Brain microvascular endothelial cell (primary cell): ENCODE measurements at regions not wholly inside any gene's neighbourhood (a gene's known extent, or its start where the extent isn't known, plus 50 kb on each side); places are given as distances from the start of the nearest gene placed in this dataset.

Source experiments
- DNase-seq: peaks from one replicate; pipeline ENCODE4 v3.0.0-alpha.2; 2020
- H3K27ac ChIP-seq: fragments of 250-450 bp; sonication (Bioruptor Pico); 2 replicates; pipeline ENCODE4 v1.5.1; 2020; ENCODE audit warnings: mild to moderate bottlenecking, moderate library complexity
- H3K27me3 ChIP-seq: fragments of 250-450 bp; sonication (Bioruptor Pico); replicated peaks from 2 replicates; pipeline ENCODE4 v1.5.1; 2020; ENCODE audit warnings: mild to moderate bottlenecking
- H3K36me3 ChIP-seq: fragments of 250-450 bp; sonication (Bioruptor Pico); replicated peaks from 2 replicates; pipeline ENCODE4 v1.5.1; 2020; ENCODE audit warnings: mild to moderate bottlenecking
- H3K4me3 ChIP-seq: 2 replicates; pipeline ENCODE4 v1.5.1; 2011; ENCODE audit warnings: low read depth, mild to moderate bottlenecking, control low read depth, low read length, moderate library complexity
- CTCF ChIP-seq: IDR thresholded peaks from 2 replicates; pipeline ENCODE4 v1.5.1; 2011; ENCODE audit warnings: low read depth, mild to moderate bottlenecking, moderate library complexity, low read length, control low read depth, inconsistent platforms; ENCODE audit errors: missing control alignments
- in situ Hi-C: cut with HindIII; loops from 2 replicates; pipeline ENCODE4 v1.10.0; 2017; ENCODE audit warnings: low sequenced_read_pairs, low pct_ligation_motif_present

- H3K4me3 ChIP-seq, result no peak overlapping the region
- DNase-seq, result no peak
- no peaks in the 10 kb centered on the region for H3K36me3 ChIP-seq
- no peak for TF ChIP-seq CTCF
- no peak overlapping the region for H3K27ac ChIP-seq
- in situ Hi-C loops, result no loop called here
- H3K27me3 ChIP-seq, result no peaks in the 10 kb centered on the region
These were observed 782.0 kb downstream of the MCTP2 start for GRCh38 chr15:95013381-95013780.

GRCh38 chr15:95016511-95017229, 785.3 kb downstream of the MCTP2 start:
- TF ChIP-seq CTCF, result no peak
- H3K27ac ChIP-seq, result no peak overlapping the region
- DNase-seq, result no peak
- H3K4me3 ChIP-seq, result no peak overlapping the region
- no peaks in the 10 kb centered on the region for H3K36me3 ChIP-seq
- in situ Hi-C loops, result no loop called here
- no peaks in the 10 kb centered on the region for H3K27me3 ChIP-seq

- H3K27me3 ChIP-seq, result no peaks in the 10 kb centered on the region
- no peak overlapping the region for H3K27ac ChIP-seq
- TF ChIP-seq CTCF, result no peak
- no peak overlapping the region for H3K4me3 ChIP-seq
- no peaks in the 10 kb centered on the region for H3K36me3 ChIP-seq
- DNase-seq, result no peak
- in situ Hi-C loops, result no loop called here
These were observed 786.4 kb downstream of the MCTP2 start for GRCh38 chr15:95017666-95018328.

GRCh38 chr15:95018888-95019545, 787.7 kb downstream of the MCTP2 start:
- no peak overlapping the region for H3K27ac ChIP-seq
- no peak overlapping the region for H3K4me3 ChIP-seq
- in situ Hi-C loops, result no loop called here
- H3K27me3 ChIP-seq, result no peaks in the 10 kb centered on the region
- no peaks in the 10 kb centered on the region for H3K36me3 ChIP-seq
- no peak for TF ChIP-seq CTCF
- DNase-seq, result peak; percentile 71

- in situ Hi-C loops, result no loop called here
- Histone ChIP-seq H3K36me3 (no peaks in the 10 kb centered on the region), H3K27me3 (no peaks in the 10 kb centered on the region), H3K27ac (no peak overlapping the region), H3K4me3 (no peak overlapping the region)
- TF ChIP-seq CTCF, result no peak
- DNase-seq, result no peak
These were observed 788.5 kb downstream of the MCTP2 start for GRCh38 chr15:95019907-95020306.
